ENCODE measurements at regions not wholly inside any gene's neighbourhood (a gene's known extent, or its start where the extent isn't known, plus 50 kb on each side); places are given as distances from the start of the nearest gene placed in this dataset.

- no peak for TF ChIP-seq ZNF302 (CRISPR knock-in tag; IDR thresholded peaks at IDR 0.05)
- TF ChIP-seq, protein P1, sequence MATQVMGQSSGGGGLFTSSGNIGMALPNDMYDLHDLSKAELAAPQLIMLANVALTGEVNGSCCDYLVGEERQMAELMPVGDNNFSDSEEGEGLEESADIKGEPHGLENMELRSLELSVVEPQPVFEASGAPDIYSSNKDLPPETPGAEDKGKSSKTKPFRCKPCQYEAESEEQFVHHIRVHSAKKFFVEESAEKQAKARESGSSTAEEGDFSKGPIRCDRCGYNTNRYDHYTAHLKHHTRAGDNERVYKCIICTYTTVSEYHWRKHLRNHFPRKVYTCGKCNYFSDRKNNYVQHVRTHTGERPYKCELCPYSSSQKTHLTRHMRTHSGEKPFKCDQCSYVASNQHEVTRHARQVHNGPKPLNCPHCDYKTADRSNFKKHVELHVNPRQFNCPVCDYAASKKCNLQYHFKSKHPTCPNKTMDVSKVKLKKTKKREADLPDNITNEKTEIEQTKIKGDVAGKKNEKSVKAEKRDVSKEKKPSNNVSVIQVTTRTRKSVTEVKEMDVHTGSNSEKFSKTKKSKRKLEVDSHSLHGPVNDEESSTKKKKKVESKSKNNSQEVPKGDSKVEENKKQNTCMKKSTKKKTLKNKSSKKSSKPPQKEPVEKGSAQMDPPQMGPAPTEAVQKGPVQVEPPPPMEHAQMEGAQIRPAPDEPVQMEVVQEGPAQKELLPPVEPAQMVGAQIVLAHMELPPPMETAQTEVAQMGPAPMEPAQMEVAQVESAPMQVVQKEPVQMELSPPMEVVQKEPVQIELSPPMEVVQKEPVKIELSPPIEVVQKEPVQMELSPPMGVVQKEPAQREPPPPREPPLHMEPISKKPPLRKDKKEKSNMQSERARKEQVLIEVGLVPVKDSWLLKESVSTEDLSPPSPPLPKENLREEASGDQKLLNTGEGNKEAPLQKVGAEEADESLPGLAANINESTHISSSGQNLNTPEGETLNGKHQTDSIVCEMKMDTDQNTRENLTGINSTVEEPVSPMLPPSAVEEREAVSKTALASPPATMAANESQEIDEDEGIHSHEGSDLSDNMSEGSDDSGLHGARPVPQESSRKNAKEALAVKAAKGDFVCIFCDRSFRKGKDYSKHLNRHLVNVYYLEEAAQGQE (IDR thresholded peaks at IDR 0.05) = no peak
Measured at GRCh38 chr4:140809676-140810075, 53.5 kb upstream of the TBC1D9 start.
